ENCODE measurements at regions not wholly inside any gene's neighbourhood (a gene's known extent, or its start where the extent isn't known, plus 50 kb on each side); places are given as distances from the start of the nearest gene placed in this dataset.

- H3K27ac ChIP-seq: no peak overlapping the region
- H3K27me3 ChIP-seq (ENCODE audit: insufficient read depth, low read depth, severe bottlenecking): no peaks in the 10 kb centered on the region
- no peak for DNase-seq
- no peaks in the 10 kb centered on the region for H3K36me3 ChIP-seq
- no peaks in the 10 kb centered on the region for H3K9me3 ChIP-seq (ENCODE audit: severe bottlenecking)
- TF ChIP-seq CTCF (IDR thresholded peaks at IDR 0.05; ENCODE audit: low read depth, low read length): no peak
- H3K4me3 ChIP-seq (ENCODE audit: low read depth, low read length): no peak overlapping the region
These were observed 51.4 kb upstream of the KANK4 start for GRCh38 chr1:62370594-62370993.

- no peaks in the 10 kb centered on the region for H3K27me3 ChIP-seq (ENCODE audit: insufficient read depth, low read depth, severe bottlenecking)
- H3K36me3 ChIP-seq: no peaks in the 10 kb centered on the region
- no peak overlapping the region for H3K4me3 ChIP-seq (ENCODE audit: low read depth, low read length)
- DNase-seq: no peak
- no peak for TF ChIP-seq CTCF (IDR thresholded peaks at IDR 0.05; ENCODE audit: low read depth, low read length)
- no peak overlapping the region for H3K27ac ChIP-seq
- H3K9me3 ChIP-seq (ENCODE audit: severe bottlenecking): no peaks in the 10 kb centered on the region
These were observed 52.1 kb upstream of the KANK4 start for GRCh38 chr1:62371375-62371774.

GRCh38 chr1:62373221-62373620 is 54.0 kb upstream of the KANK4 start:
- Histone ChIP-seq H3K4me3 (ENCODE audit: low read depth, low read length) (no peak overlapping the region), H3K27ac (no peak overlapping the region), H3K36me3 (no peaks in the 10 kb centered on the region), H3K27me3 (ENCODE audit: insufficient read depth, low read depth, severe bottlenecking) (no peaks in the 10 kb centered on the region), H3K9me3 (ENCODE audit: severe bottlenecking) (peaks cover 5% of the 10 kb centered on the region)
- TF ChIP-seq CTCF (IDR thresholded peaks at IDR 0.05; ENCODE audit: low read depth, low read length): no peak
- no peak for DNase-seq

- no peaks in the 10 kb centered on the region for H3K27me3 ChIP-seq (ENCODE audit: insufficient read depth, low read depth, severe bottlenecking)
- DNase-seq: no peak
- peaks cover 5% of the 10 kb centered on the region for H3K9me3 ChIP-seq (ENCODE audit: severe bottlenecking)
- no peak overlapping the region for H3K27ac ChIP-seq
- H3K36me3 ChIP-seq: no peaks in the 10 kb centered on the region
- no peak overlapping the region for H3K4me3 ChIP-seq (ENCODE audit: low read depth, low read length)
- TF ChIP-seq CTCF (IDR thresholded peaks at IDR 0.05; ENCODE audit: low read depth, low read length): no peak
These were observed 57.9 kb upstream of the KANK4 start for GRCh38 chr1:62377043-62377562.

GRCh38 chr1:62380181-62380580 is 56.7 kb upstream of the USP1 start:
- DNase-seq: no peak
- TF ChIP-seq CTCF (IDR thresholded peaks at IDR 0.05; ENCODE audit: low read depth, low read length): no peak
- Histone ChIP-seq H3K27ac (no peak overlapping the region), H3K4me3 (ENCODE audit: low read depth, low read length) (no peak overlapping the region), H3K9me3 (ENCODE audit: severe bottlenecking) (peaks cover 5% of the 10 kb centered on the region), H3K27me3 (ENCODE audit: insufficient read depth, low read depth, severe bottlenecking) (no peaks in the 10 kb centered on the region), H3K36me3 (no peaks in the 10 kb centered on the region)

Data from WERI-Rb-1 (cell line).